ENCODE measurements at regions not wholly inside any gene's neighbourhood (a gene's known extent, or its start where the extent isn't known, plus 50 kb on each side); places are given as distances from the start of the nearest gene placed in this dataset.

DNA sequence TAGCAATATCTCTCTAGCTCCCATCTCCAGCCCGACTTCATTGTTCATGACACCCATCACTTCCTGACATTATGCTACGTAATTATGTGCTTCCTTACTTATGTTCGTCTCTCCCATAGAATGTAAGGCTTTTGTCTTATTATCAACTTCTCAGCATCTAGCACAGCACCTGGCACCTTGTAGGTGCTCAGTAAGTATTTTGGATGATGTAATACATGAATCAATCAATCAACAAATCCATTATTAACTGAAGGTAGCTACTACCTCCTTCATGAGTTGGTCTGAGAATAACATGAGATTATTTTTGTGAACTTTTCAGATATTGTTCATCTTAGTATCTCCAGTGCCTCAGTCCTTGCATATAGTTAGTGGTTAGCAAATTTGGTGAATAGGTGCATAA, 109.3 kb downstream of the EN1 start:
- DNase-seq, result no peak

DNA sequence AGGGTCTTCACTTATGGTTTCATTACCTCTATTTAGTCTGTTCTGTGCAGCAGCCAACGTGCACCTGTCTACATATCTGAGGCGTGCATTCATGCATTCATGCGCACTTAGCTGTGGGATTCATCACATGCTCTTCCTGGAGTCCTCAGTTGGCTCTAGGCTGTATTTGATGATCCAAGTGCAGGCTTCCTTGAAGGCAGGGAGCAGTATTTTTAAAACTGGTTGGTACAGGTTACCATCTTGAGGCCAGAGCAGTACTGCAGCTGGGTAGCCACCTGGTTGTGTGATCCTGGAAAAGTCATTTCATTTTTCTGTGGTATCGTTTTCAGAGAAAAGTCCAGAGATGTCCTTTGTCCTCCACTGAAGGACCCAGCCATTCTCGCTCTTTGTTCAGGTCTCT, 109.8 kb downstream of the EN1 start:
- no peak for DNase-seq

DNA sequence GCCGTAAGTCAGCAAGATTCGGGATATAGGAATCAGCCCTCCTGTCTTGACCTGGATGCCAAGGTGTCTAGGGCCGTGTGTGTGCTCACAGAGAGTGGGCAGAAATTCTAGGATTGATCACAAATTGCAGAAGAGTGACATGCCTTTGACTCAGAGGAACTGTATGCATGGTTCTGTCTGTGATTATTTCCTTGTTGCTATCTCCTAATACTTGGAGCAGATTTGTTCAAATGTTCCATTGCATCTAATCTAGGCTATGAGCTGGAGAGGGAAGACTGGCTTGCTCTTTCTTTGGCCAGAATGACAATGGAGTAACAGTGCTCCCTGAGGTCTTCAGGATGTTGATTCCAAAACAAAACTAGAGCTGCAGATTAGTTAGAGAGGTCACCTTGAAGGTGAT, 115.0 kb downstream of the EN1 start:
- DNase-seq, result no peak

DNA sequence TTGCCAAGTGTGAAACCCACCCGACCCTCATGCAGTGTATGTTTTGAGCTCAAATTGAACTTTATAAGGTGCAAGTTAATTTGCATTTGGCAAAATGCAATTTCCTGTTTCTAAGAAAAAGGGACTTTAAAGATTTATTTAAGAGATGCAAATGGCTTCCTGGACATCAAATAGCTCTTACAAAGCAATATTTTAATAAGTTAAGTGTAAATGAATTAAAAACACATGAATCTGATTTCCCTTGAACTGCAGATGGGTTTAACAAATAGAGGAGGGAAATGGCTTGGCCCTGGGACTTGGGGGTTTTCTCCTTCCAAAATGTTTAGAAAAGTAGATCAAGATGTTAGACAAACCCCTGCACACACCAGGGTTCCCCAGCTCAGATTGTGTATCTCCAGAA, 116.0 kb downstream of the EN1 start:
- DNase-seq, result no peak

DNA sequence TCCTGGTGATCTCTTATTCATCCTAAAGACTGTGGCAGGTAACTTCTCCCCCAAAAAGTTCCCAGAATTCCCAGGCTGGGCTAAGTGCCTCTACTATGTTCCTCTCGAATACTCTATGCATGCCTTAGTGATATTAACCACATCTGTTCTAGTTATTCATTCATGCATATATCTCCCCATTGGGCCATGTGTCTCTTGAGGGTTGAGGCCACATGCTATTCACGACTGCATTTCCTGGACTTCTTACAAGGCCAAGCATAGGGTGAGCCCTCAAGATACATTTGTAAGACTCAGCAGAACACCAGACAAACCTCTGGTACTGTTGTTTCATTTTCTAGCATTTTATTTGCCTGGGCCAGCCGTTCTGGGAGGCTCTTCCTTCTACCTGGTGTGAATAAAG, 117.0 kb downstream of the EN1 start:
- no peak for DNase-seq

DNA sequence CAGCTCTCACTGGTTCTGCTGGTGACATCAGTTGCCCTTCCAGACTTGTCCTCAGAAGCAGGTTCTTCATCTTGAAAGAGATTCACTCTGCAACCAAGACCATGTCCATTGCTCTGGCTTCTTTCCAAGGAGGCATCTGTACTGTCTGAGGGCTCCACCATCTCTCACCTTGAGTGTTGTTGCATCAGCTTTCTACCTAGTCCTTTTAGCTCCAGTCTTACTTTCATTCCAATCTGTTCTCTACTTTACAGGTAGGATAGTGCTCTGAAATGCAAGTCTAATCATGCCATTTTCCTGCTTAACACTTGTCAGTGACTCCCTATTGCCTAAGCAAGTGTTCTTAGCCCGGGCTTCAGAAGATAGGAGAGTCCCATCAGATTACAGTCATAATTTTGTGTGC, 117.7 kb downstream of the EN1 start:
- DNase-seq, result no peak

DNA sequence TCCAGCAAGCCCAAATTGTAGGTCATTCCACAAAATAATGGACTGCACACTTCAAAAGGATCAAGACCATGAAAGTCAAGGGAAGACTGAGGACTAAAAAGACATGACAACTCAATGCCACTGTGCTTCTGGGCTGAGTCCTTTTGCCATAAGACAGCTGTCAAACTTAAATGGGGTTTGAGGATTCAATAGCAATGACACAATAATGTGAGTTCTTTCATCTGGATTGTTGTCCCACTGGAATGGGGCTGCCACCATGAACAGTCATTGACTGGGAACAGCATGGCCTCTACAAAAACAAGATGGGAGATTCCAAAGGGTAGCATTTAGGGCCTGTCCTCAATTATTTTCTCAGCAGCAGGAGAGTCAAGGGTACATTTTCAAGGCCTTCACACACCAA, 118.5 kb downstream of the EN1 start:
- DNase-seq, result no peak

DNA sequence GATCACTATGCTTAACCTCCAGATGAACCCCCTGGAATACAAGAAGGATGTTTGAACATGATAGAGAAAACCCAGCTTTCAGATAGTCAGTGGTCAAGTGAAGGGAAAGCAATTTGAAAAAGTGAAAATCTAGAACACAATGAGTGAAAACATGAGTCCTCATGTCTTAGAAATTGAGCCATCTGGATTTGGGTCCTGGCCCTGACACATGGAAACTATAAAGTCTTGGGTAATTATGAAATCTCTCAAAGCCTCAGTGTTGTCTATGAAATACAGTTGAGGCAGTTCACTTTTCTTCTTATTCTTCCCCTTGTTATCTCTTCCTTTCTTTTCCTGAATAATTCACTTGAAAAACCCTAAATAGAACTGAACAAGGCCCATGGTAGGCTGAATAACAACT, 120.6 kb downstream of the EN1 start:
- DNase-seq, result no peak

DNA sequence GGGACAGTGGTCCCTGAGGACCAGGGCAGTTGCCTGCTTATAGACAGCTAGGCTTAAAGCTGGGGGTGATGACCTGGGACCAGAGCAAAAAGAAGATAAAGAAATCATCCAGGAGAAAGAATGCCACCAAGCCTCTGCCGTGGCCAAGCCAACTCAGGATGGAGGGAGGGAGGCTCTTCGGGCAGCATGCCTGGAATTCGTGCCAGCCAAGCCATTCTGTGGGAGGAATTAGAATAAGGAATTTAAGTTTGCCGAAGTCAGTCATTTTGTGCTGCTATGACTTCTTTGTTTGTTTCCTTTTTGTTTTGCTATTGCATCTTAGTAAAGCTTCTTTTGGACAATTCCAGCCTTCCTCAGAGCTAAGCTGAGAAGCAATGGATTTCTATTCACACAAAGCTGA, 124.1 kb downstream of the EN1 start:
- DNase-seq, result no peak

DNA sequence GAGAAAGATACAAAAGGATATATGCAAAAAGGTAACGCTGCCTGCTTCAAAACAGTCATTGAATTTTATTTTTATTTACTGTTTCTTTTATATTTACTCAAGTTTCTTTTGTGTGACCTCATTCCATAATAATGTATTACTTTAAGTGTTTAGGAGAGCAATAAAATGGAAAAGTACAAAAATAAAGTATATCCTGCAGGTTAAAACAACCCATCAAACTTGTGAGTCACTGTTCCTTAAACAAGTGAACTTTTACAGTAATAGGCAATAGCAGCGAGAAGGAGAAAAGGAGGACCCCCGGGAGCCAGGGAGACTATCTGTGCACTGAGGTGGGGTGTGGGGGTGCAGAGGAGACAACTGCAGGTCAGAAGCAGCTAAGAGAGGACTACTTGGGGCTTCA, 124.5 kb downstream of the EN1 start:
- no peak for DNase-seq

DNA sequence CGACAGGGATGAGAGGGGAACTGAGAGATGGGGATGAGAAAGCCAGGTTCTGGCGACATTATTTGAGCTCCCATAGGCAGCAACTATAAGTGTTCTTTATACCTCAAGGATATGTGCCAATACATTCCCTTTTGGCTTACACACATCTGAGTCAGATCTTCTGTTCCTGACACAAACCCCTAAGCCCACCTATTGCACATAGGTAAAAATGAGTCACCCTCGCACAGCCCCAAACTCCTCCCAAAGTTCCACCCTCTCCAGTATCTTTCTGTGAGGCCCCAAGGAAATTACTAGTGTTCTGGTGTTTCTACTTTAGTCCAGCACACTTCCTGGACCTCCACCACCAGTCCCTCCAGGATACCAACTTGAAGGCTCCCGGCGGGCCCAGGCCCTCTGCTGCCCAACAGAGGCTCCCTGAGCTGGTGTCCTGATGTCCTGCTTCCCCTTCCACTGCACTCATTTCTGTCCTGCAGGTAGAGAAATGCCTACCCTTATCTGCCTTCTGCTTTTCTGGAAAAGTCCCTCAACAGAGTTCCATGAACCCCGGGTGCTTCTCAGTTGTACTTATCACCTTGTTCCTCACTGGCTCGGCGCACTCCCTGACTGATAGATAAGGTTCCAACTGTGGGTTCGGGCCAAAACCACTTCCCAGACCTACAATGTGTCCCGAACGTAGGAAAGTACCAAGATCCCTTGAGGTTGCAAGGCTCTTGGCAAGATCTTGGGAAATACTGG, 125.5 kb downstream of the EN1 start:
- DNase-seq, result no peak

DNA sequence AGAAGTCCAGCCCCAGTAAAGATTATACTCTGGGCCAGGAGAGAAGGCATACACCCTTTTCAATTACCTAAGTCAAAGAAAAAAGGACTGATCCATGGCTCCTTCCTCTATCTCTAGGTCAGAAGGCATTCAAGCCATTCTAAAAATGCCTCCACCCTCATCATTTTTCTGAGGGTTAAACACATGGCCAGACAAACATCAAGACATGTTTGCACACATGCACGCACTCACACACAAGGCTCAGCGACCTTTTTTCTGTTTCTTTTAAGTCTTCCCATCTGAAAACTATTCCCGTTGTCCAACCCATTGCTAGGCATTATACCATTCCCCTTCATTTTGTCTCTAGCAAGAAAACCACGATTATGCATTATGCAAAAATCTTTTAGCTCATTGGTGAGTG, 126.6 kb downstream of the EN1 start:
- DNase-seq, result no peak

DNA sequence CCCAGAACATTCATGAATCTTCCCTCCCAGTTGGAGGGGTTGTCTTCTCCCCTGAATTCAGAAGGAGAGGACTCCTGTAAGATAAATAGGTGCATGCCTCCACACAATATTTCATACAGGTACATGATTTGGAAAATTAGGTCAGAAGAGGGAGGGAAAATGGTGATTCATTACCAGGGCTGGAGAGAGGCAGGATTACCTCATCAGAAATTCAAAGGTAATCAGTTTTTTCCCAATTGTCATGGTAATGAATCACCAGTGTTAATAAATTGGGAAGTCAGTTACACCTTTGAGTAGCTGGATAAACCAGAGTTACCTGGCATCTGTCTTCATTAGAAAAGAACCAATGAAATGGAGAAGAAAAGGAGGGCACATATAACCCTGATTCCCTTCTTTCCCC, 128.5 kb downstream of the EN1 start:
- DNase-seq, result no peak

DNA sequence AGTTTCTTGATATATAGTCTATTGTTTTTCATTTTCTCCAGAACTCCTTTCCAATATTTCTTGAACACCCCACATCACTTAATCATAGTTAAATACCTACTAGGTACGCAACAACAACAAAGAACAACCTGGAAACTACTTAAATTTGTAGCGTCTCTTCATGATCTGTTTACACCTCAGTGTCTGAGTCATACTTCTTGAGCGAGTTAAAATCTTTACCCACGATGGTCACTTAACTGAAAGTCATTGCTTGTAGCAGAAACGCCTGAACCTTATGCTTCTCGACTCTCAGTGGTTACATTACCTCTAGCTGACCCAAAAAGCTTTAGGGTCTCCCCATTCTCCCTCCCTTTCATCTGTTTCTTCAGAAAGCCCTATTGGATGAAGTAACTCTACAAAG, 131.3 kb downstream of the EN1 start:
- no peak for DNase-seq

DNA sequence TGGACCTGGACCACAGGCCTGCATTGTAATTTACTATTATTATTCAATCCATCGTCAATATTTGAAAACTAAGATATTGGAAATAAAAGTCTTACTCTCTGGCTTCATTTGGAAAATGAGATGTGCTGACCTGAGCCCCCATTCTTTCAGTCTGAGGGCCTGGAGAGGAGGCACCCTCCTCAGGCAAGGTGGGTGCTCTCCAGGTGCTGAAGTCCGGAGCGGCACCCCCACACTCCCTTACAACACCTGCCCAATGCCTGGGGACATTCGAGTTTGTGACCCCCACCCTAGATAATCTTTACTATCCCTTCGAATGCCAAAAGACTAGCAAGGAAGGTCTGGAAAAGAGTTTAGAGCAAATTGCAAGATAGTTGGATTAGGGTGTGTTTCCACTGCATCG, 133.3 kb downstream of the EN1 start:
- no peak for DNase-seq

DNA sequence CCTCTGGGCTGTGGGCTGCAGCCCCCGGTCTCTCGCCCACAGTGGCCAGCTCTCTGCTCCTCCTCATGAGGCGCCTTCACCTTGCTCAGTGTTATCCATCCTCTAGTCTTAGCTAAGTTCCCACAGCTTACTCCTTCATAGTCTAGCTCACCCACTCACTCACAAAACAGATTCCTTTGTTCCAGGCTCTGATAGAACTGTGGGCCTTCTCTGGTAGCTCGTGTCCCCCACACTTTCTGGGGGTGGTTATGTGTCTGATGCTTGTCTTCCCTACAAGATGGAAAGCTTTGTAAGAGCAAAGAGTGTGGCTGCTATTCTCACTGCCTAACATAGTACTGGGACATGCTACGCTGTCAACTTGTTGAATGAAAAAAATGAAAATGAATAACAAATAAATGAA, 135.8 kb downstream of the EN1 start:
- no peak for DNase-seq

DNA sequence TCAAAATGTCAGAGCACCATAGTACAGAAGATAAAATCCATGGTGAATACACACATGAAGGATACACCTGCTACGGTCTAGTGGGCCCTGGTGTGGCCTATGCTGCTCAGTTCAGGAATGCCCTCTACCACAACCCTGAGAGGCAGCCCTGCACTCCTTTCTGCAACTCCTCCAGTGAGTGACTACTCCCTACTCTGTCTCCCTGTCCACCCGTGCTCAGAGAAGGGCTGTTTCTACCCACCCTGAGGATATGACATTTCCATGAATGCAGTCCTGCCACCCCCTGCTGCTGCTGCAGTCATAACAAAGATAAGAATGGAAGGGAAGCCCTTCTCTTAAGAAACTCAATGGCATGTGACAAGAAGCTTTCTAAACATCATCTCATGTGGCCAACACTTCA, 137.0 kb downstream of the EN1 start:
- DNase-seq, result no peak

DNA sequence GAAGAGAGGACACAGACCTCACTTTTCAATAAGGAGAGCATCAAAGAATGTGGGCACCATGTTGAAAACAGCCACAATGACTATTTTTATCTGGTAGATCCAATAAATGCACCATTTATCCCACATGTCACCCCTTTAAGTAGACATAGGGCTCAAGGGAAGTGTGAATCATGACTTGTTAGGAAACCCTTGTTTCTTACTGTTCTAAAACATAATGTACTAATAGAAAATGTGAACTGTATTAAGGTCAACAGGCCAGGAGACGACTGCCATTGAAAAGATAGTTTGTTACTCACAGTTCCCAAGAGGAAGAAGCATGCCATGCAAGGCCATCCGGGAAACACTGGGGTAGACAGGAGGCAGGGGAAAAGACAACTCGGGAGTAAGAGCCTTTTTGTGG, 137.7 kb downstream of the EN1 start:
- DNase-seq, result no peak

DNA sequence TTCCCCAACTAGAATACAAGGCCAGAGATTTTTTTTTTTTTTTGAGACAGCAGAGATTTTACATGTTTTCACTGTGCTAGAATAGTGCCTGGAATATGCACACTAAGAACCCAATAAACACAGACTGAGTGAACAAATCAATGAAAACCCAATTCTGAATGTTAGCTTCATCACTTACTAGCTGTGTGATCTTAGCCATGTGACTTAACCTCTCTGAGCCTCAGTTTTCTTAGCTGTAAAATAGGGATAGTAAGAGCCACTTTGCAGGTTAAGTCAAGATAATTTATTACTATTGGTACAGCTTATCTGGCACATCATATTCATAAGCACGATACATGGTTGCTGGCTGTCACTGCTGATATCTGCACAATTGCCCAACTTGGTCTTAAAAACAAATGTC, 140.6 kb downstream of the EN1 start:
- DNase-seq, result no peak

DNA sequence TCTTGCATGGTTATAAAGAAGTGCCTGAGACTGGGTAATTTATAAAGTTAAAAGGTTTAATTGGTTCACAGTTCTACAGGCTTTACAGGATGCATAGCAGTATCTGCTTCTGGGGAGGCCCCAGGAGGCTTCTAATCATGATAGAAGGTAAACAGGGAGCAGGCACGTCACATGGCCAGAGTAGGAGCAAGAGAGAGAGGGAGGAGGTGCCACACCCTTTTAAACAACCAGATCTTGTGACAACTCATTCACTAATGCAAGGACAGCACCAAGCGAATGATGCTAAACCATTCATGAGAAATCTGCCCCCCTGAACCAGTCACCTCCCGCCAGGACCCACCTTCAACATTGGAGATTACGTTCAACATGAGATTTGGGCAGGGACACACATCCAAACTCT, 141.1 kb downstream of the EN1 start:
- DNase-seq, result no peak

DNA sequence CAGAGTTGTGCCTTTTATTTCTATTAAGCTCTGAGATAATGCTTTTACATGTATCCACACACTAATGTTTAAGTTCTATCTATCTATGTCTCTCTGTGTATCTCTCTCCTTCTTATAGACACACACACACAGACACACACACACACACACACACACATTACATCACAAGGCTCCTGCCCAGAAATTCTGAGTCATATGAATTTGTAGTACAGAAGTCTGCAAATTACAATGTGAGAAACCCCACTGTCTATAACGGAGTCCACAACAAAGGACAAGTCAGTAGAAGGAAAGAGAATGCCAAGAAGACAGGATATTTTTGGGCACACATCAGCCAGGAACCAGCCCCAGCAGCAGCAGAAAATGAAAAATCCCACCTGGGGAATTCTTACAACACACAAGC, 142.4 kb downstream of the EN1 start:
- no peak for DNase-seq

DNA sequence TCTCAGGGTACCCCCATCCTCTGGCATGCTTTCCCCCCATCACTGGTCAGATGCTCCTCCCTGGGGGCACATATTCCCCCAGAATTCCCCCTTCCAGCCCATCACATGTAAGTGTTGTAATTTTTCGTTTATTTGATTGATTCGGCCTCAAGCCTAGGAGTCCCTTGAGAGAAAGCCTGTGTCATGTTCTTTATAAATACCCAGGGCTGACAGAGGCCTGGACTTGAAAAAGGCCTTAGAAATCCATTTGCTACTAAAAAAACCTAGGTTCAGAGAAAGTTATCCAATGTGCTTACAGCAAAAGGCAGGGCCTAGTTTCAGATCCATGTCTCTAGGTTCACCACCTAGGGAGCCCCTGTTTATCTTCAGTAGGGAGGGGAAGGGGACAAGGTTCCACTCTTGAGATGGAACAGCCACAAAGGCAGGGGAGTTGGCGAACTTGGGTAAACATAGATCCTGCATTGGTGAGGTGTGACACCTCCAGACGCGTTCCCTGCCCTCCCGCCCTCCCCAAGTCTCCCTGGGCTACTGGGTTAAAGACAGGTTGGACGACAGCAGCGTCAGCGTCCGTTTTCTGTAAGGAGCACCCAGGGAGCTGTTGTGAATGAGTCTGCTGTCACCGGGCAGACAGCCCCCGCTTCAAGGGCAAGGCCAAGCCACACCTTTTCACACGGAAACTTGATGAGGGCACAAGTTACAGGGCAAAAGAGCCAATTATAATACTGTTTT, 147.8 kb downstream of the EN1 start:
- DNase-seq, result no peak

DNA sequence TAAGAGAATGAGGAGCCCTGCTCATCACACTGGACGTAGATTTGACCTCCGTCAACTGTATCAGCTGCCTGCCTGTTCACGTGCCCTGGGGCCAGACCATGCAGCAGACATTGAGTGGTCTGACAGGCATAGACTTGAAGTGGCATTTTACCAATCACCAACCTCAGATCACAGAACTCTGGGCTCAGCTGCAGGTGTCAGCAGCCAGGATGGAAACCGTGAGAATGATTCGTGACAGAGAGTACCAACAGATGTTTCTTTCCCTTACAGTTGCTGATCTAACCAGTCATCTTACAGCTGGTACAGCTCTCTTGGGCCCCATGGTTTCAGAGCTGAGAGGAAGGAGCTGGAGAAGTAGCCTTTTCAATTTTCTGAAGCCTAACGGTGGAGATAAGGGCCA, 148.9 kb downstream of the EN1 start:
- DNase-seq, result no peak

DNA sequence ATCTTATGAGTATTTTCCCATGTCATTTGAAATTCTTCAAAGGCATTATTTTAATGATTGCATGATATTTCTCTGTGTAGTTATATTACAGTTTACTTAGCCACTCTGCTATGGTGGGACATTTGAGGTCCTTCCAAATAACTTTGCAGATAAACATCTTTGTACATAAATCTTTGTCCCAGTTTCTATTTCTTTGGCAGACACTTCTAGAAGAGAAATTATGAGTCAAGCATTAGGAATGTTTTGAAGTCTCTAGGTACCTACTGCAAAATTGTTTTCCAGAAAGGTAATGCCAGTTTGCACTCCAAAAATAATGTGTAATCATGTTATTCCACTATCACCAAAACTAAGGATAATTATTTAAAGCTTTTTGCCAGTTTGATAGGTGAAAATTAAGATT, 149.7 kb downstream of the EN1 start:
- DNase-seq, result no peak
